ENCODE measurements at regions not wholly inside any gene's neighbourhood (a gene's known extent, or its start where the extent isn't known, plus 50 kb on each side); places are given as distances from the start of the nearest gene placed in this dataset.

DNA sequence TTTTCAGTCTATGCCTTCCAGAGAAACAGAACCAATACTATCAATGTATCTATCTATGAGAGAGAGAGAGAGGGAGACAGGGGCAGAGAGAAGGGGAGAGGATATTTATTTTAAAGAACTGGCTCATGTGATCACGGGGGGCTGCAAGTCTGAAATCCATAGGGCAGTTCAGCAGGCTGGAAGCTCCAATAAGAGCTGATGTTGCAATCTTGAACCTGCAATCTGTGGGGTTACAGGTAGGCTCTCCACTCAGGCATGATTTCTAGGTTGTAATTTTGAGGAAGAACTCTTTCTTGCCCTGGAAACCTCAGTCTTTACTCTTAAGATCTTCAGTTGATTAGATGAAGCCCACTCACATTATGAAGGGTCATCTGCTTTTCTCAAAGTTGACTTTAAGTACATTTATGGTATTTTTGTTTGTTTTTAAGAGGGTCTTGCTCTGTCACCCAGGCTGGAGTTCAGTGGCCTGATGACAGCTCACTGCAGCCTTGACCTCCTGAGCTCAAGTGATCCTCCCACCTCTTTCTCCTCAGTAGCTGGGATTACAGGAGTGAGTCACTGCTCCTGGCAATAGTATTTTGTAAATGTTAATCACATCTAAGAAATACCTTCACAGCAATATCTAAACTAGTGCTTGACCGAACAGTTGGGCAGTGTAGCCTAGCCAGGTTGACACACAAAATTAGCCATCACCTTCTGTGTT, 376.4 kb downstream of the FGF9 start:
- TF ChIP-seq, protein P1, sequence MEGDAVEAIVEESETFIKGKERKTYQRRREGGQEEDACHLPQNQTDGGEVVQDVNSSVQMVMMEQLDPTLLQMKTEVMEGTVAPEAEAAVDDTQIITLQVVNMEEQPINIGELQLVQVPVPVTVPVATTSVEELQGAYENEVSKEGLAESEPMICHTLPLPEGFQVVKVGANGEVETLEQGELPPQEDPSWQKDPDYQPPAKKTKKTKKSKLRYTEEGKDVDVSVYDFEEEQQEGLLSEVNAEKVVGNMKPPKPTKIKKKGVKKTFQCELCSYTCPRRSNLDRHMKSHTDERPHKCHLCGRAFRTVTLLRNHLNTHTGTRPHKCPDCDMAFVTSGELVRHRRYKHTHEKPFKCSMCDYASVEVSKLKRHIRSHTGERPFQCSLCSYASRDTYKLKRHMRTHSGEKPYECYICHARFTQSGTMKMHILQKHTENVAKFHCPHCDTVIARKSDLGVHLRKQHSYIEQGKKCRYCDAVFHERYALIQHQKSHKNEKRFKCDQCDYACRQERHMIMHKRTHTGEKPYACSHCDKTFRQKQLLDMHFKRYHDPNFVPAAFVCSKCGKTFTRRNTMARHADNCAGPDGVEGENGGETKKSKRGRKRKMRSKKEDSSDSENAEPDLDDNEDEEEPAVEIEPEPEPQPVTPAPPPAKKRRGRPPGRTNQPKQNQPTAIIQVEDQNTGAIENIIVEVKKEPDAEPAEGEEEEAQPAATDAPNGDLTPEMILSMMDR (IDR thresholded peaks at IDR 0.05; ENCODE audit: insufficient read depth, low read length, missing control alignments), result no peak
- CTCF ChIA-PET, result no interaction called here
- DNase-seq (ENCODE audit: low read depth, low spot score), result no peak
- no peak overlapping the region for H3K4me3 ChIP-seq (ENCODE audit: low read depth, low read length)
- POLR2A ChIA-PET, result no interaction called here

DNA sequence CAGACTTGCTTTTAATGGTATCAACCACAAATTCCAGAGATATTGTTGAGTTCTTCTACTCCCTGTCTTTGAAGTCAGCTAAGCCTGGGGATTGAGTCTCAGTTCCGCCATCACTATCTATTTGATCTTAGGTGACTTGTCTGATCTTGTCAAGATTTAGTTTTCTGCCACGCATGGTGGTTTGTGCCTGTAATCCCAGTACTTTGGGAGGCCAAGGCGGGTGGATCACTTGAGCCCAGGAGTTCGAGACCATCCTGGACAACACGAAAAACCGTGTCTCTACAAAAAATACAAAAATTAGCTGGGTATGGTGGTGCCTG, 376.9 kb downstream of the FGF9 start:
- TF ChIP-seq, protein P1 (IDR thresholded peaks at IDR 0.05; ENCODE audit: insufficient read depth, low read length, missing control alignments), result no peak
- H3K4me3 ChIP-seq (ENCODE audit: low read depth, low read length), result no peak overlapping the region
- no peak for DNase-seq (ENCODE audit: low read depth, low spot score)
- POLR2A ChIA-PET, result no interaction called here
- CTCF ChIA-PET, result no interaction called here

DNA sequence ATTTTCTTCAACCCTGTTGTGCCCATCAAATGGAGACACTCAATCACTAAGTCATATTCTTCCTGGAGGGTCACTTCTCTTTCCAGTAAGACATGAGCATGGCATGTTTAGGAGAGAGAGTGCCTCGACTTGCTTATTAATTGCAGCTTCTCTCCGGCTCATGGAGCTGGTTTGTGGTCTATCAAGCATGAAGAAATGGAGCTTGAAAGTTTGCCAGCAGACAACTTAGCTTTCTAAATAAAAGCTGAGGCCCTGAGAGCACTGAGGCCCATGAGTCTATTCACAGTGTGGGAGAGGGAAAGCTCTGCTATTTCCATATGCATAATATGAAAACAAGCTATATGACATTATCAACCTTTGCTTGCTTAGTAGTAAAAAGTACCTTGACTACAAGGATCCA, 378.5 kb downstream of the FGF9 start:
- no peak overlapping the region for H3K4me3 ChIP-seq (ENCODE audit: low read depth, low read length)
- DNase-seq (ENCODE audit: low read depth, low spot score), result no peak
- ChIA-PET CTCF (no interaction called here), POLR2A (no interaction called here)
- TF ChIP-seq, protein P1 (IDR thresholded peaks at IDR 0.05; ENCODE audit: insufficient read depth, low read length, missing control alignments), result no peak

DNA sequence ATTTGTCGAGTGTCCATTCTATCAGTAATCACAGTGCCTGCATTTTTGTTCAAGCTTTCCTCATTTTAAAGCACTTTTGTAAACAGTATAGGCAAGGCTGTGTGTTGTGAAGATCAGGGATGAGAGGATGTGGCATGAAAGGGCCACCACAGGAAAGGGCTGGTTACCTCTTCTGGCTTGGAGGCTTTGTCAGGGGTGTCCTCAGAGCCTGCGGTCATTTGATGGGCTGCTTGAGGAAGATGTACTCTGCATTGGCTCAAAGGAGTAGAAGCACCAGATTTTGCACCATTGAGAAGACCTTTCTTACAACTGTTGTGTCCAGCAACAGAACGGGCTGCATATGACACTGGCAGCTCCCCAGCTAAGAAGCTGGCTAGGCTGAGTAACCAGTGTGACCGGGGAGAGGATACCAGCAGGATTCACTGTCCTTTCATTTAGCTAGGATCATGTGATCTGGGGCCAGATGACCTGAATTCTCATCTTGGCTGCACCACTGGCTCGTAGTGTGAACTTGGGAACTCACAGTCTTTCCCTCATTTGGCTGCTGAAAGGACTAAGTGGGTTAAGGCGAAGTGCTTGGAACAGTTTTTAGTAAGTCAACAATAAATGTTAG, 380.2 kb downstream of the FGF9 start:
- CTCF ChIA-PET, result no interaction called here
- TF ChIP-seq, protein P1 (IDR thresholded peaks at IDR 0.05; ENCODE audit: insufficient read depth, low read length, missing control alignments), result no peak
- POLR2A ChIA-PET, result no interaction called here
- H3K4me3 ChIP-seq (ENCODE audit: low read depth, low read length), result no peak overlapping the region
- no peak for DNase-seq (ENCODE audit: low read depth, low spot score)

DNA sequence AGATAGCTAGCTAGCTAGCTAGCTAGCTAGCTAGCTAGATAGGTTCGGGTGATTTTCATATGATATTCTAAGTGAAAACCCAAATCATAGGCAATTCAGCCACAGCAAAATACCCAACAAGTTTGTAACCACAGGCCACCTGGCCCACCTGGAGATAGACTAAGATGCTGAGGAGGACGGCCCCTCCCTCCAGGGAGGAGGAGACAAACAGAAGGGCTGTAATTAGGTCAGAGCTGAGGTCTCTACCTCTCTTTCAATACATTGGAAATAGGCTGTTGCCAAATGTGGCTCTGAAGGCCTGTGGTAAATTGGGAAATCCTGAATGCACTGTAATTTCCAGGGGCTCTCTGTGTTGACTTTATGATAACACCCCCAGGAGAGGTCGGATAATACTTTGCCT, 382.2 kb downstream of the FGF9 start:
- POLR2A ChIA-PET, result no interaction called here
- TF ChIP-seq, protein P1 (IDR thresholded peaks at IDR 0.05; ENCODE audit: insufficient read depth, low read length, missing control alignments), result no peak
- CTCF ChIA-PET, result no interaction called here
- no peak overlapping the region for H3K4me3 ChIP-seq (ENCODE audit: low read depth, low read length)
- DNase-seq (ENCODE audit: low read depth, low spot score), result no peak

DNA sequence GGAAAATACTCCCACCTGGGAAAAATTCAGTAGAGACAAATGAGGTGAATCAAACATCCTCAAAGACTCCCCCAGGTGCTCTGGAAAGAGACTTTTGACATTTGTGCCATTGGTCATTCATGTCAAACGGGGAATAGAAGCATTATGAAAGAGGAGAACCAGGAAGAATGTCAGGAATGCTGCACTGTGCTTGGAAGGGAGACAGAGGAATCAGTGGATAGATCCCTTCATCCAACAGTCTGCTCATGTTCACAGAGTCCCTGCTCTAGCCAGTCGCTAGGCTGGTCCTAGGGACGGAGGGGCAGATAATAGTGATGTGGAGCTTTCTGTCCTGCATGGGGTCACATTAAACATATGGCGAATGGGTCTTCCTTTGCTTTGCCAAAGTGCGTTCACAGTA, 384.4 kb downstream of the FGF9 start:
- H3K4me3 ChIP-seq (ENCODE audit: low read depth, low read length), result no peak overlapping the region
- TF ChIP-seq, protein P1 (IDR thresholded peaks at IDR 0.05; ENCODE audit: insufficient read depth, low read length, missing control alignments), result no peak
- ChIA-PET CTCF (no interaction called here), POLR2A (no interaction called here)
- no peak for DNase-seq (ENCODE audit: low read depth, low spot score)
